Tibial artery (tissue), 4 donors: ENCODE measurements at regions not wholly inside any gene's neighbourhood (a gene's known extent, or its start where the extent isn't known, plus 50 kb on each side); places are given as distances from the start of the nearest gene placed in this dataset.

ENCODE experiments used
- DNase-seq, 2 donors: peaks; one replicate each; pipeline ENCODE4 v3.0.0-alpha.2; 2019
- H3K27ac ChIP-seq, 2 donors: fragments of 200-600 bp; sonication (generic) in 1 of 2; 1 replicate in 1 of 2; 2 replicates in 1 of 2; pipeline ENCODE4 v1.5.1; 2018 to 2019; ENCODE audit warnings: mild to moderate bottlenecking in 1 of 2
- H3K27me3 ChIP-seq, 2 donors: fragments of 200-600 bp; sonication (generic) in 1 of 2; one replicate each; pipeline versions ENCODE4 v1.5.1 to v1.6.0; 2016 to 2019
- H3K36me3 ChIP-seq, 3 donors: fragments of 200-600 bp; sonication (generic) in 2 of 3; one replicate each; pipeline ENCODE4 v1.5.1; 2016 to 2019; ENCODE audit warnings: mild to moderate bottlenecking in 2 of 3
- H3K4me1 ChIP-seq, 4 donors: fragments of 200-600 bp; sonication (generic) in 2 of 4; 1 replicate in 3 of 4; 2 replicates in 1 of 4; pipeline ENCODE4 v1.5.1; 2016 to 2019
- H3K4me3 ChIP-seq, 2 donors: fragments of 200-600 bp; sonication (generic) in 1 of 2; 1 replicate in 1 of 2; 2 replicates in 1 of 2; pipeline ENCODE4 v1.5.1; 2018 to 2019; ENCODE audit warnings: mild to moderate bottlenecking in 2 of 2
- H3K9me3 ChIP-seq, 3 donors: fragments of 200-600 bp; sonication (generic) in 1 of 3; one replicate each; pipeline ENCODE4 v1.5.1; 2016 to 2019
- CTCF ChIP-seq, 2 experiments: fragments of 200-600 bp in 1 of 2; fragments of 450-650 bp in 1 of 2; IDR thresholded peaks; one replicate each; pipeline ENCODE4 v1.5.1; 2017 to 2019; ENCODE audit warnings: antibody characterized with exemption in 2 of 2, mild to moderate bottlenecking in 1 of 2, moderate library complexity in 1 of 2
- intact Hi-C: fragments of 100-400 bp; cut with DNase I; formaldehyde crosslinking; loops from one replicate; pipeline ENCODE4 v1.15.0; 2023; ENCODE audit warnings: low total_unique reads

- peak in 1 of 2 donors; percentile 58 for DNase-seq
- no peak overlapping the region for H3K4me3 ChIP-seq
- H3K36me3 ChIP-seq = no peaks in the 10 kb centered on the region
- TF ChIP-seq CTCF (IDR thresholded peaks at IDR 0.05) = no peak
- intact Hi-C loops = no loop called here
- peaks cover 9 to 49% (median 33%) of the 10 kb centered on the region in 4 donors for H3K4me1 ChIP-seq
- H3K9me3 ChIP-seq = no peaks in the 10 kb centered on the region
- H3K27me3 ChIP-seq = peaks cover 0 to under 1% of the 10 kb centered on the region in 2 donors
- peak overlapping the region in 1 of 2 donors; percentile 73 for H3K27ac ChIP-seq
Measured at GRCh38 chr10:132471125-132471451, 66.5 kb upstream of the INPP5A start.

GRCh38 chr10:132471484-132471883, 66.1 kb upstream of the INPP5A start:
- Histone ChIP-seq H3K36me3 (no peaks in the 10 kb centered on the region), H3K27me3 (peaks cover 0 to 4% of the 10 kb centered on the region in 2 donors), H3K4me1 (peaks cover 9 to 45% (median 30%) of the 10 kb centered on the region in 4 donors), H3K4me3 (no peak overlapping the region), H3K9me3 (no peaks in the 10 kb centered on the region), H3K27ac (peak overlapping the region in 1 of 2 donors; percentile 73)
- DNase-seq = peak in 1 of 2 donors; percentile 46
- TF ChIP-seq CTCF (IDR thresholded peaks at IDR 0.05) = no peak
- intact Hi-C loops = no loop called here

DNA sequence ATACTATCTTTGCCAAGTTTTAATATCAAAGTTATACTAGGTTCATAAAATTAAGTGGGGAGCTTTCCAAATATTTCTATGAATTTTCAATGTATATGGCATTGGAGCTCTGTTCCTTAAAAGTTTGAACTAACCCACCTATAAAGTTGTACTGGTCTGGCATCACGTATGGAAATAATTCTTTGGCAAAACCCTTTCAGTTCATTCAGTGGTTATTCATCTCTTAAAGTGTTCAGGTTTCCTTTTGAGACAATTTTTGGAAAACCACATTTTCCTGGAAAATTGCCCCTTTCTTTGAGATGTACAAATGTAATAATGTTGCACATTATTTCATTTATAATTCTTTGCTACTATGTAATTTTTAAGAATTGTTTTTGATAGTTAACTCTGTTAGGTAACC, 62.5 kb upstream of the INPP5A start:
- peaks cover 0 to 28% of the 10 kb centered on the region in 2 donors for H3K27me3 ChIP-seq
- peaks cover 0 to 10% (median 0%) of the 10 kb centered on the region in 4 donors for H3K4me1 ChIP-seq
- no peaks in the 10 kb centered on the region for H3K36me3 ChIP-seq
- no peaks in the 10 kb centered on the region for H3K9me3 ChIP-seq
- intact Hi-C loops = no loop called here
- no peak overlapping the region for H3K27ac ChIP-seq
- TF ChIP-seq CTCF (IDR thresholded peaks at IDR 0.05) = no peak
- H3K4me3 ChIP-seq = no peak overlapping the region
- no peak for DNase-seq

GRCh38 chr10:132476146-132477065, 61.2 kb upstream of the INPP5A start:
- H3K27ac ChIP-seq = no peak overlapping the region
- H3K27me3 ChIP-seq = peaks cover 0 to 28% of the 10 kb centered on the region in 2 donors
- TF ChIP-seq CTCF (IDR thresholded peaks at IDR 0.05) = no peak
- intact Hi-C loops = no loop called here
- peak in 1 of 2 donors; percentile 56 for DNase-seq
- peaks cover 0 to under 1% (median 0%) of the 10 kb centered on the region in 4 donors for H3K4me1 ChIP-seq
- no peaks in the 10 kb centered on the region for H3K9me3 ChIP-seq
- no peak overlapping the region for H3K4me3 ChIP-seq
- H3K36me3 ChIP-seq = no peaks in the 10 kb centered on the region

DNA sequence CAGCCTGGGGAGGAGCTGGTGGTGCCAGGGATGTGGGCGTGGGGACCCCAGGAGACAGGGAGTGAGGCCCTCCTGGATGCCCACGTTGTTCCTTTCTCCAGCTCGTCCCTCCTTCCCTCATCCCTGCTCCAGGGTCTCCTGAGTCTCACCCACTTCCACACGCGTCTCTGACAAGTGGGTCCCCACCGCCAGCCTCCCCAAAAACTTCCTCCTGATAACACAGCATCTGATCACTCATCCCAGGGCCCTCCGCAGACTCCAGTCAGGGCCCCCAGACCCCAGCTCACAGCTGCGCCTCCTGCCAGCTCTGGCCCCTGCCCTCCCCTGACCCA, 60.6 kb upstream of the INPP5A start:
- H3K9me3 ChIP-seq = no peaks in the 10 kb centered on the region
- intact Hi-C loops = no loop called here
- peaks cover 0 to 7% (median 0%) of the 10 kb centered on the region in 4 donors for H3K4me1 ChIP-seq
- H3K36me3 ChIP-seq = no peaks in the 10 kb centered on the region
- H3K27ac ChIP-seq = no peak overlapping the region
- no peak for TF ChIP-seq CTCF (IDR thresholded peaks at IDR 0.05)
- no peak for DNase-seq
- peaks cover 0 to 28% of the 10 kb centered on the region in 2 donors for H3K27me3 ChIP-seq
- H3K4me3 ChIP-seq = no peak overlapping the region
